ENCODE measurements at regions not wholly inside any gene's neighbourhood (a gene's known extent, or its start where the extent isn't known, plus 50 kb on each side); places are given as distances from the start of the nearest gene placed in this dataset.

DNA sequence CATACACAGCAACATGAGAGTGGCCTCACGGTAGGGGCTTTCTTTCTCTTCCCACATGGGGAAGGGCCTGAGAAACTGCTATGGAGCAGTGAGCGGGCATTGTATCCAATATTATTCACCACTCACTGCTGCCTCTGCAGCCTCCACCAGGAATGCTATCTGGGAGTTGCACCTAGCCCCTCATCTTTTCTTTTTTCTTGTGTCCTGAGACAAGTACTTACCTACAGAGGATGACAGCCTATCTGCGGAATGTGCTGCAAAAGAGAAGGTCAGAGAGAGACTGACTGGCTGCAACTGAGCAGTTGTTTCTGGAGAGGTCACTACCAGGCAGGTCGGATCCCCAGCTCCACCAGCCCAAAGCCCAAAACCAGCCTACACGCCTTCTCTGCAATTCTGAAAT lies 52.1 kb upstream of the HTATIP2 start:
- no peak for DNase-seq (ENCODE audit: low read depth)

- DNase-seq (ENCODE audit: low read depth): no peak
Observed at GRCh38 chr11:20310596-20311394, 52.7 kb upstream of the HTATIP2 start.

DNA sequence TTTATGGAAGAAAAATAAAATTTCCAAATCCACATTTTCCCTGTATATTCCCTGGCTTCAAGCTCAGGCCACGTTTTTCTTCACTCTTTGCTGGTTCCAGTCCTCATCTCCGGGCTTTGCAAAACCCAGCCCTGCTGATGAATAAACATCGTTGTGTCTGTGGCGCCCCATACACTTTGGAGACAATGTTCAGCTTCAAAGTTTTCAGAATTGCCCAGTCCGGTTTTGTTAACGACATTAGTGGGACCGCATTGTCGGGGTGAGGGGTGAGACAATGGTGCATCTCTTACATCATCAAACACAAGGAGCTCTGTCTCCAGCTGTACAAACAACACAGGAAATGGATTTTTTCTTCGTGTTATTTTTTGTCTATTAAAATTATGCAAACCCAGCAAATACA lies 53.4 kb upstream of the HTATIP2 start:
- no peak for DNase-seq (ENCODE audit: low read depth)

DNA sequence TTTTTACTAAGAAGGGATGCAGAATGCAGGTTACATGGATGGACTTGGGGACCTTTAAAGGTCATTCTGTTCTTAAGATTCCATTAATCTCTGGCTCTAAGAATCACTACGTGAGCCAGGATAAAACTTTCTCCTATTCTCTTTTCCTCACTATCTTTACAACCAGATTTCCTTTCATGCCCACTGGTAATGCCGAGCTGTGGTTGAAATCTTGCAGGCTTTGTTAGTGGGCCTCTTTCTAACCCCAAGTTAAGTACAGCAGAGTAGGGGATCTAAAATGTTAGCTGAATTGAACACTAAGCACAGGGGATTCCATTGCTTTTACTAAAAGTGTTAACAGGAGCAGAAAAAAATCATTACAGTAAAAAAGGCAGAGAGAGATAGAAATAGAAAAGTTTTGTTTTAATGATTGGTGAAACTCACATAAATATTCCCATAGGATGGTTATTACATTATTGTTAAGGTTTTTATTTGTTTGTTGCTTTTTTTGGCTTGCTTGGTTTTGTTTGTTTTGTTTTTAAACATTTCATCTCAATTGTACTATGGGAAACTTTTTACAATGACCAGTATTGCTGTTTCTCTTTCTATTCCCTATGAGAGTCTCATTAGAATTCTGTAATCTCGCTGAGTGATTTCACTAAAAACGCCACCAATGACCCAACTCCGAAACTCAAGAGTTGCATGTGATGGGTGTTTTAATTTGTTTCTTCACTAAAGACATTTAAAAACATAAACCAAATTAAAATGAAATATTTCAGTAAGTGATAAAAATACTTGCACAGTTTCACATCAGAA lies 54.1 kb upstream of the HTATIP2 start:
- no peak for DNase-seq (ENCODE audit: low read depth)

DNA sequence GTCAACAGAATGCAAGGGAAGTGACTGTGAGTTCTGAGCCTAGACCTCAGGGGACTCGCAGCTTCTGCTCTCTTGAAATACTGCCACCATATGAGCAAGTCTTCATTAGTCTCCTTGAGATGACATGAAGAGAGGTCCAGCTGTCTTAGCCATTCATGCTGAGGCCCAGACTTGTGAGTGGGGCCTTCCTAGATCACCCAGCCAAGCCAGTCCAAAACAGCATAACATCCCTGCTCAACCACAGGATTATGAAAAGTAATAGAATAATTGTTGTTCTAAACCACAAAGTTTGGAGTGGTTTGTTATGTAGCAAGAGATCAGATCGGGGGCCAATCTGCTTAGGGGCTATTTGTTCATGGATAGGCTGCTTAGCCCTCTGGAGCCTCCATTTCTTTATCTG lies 54.9 kb upstream of the HTATIP2 start:
- no peak for DNase-seq (ENCODE audit: low read depth)

GRCh38 chr11:20303391-20303965 lies 60.0 kb upstream of the HTATIP2 start:
- DNase-seq (ENCODE audit: low read depth): no peak

- DNase-seq (ENCODE audit: low read depth): no peak
Observed at GRCh38 chr11:20293992-20294391, 69.5 kb upstream of the HTATIP2 start.

DNA sequence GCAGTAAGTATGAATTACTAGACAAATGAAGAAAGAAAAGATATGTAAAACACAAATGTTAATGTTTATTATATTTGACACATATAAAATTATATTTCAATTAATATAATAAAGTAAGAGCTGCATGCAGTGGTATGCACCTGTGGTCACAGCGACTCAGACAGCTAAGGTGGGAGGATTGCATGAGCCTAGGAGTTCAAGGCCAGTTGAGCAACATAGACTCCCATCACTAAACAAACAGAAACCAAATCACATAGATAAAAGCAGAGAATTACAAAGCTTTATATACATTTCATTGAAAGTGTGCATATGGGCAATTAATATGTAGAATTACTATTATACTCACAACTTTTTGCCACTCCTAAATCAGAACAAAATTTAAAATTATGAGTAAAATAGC lies 70.0 kb upstream of the HTATIP2 start:
- no peak for DNase-seq (ENCODE audit: low read depth)

- DNase-seq (ENCODE audit: low read depth): no peak
Observed at GRCh38 chr11:20289732-20290131, 73.8 kb upstream of the HTATIP2 start.

GRCh38 chr11:20283475-20283874 lies 80.0 kb upstream of the HTATIP2 start:
- DNase-seq (ENCODE audit: low read depth): no peak

DNA sequence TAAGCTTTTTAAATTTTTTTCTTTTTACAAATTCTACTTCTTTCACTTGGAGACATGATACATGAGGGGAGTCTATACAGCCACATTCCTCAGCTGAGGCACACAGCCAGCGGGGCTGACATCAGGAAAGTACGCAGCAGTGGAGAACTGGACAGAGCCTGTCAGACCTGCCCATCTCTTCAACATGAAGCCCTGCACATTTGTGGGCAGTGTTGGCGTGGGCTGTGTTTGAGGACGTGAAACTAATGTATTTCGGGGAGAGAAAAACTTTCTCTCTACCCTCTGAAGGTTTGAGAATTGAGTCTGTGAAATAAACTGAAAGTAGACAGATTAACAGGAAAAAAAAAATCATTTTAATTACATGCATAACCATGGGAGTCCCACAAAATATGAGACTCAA lies 84.8 kb upstream of the HTATIP2 start:
- peak; percentile 18 for DNase-seq (ENCODE audit: low read depth)

GRCh38 chr11:20277014-20277413 lies 86.5 kb upstream of the HTATIP2 start:
- DNase-seq (ENCODE audit: low read depth): no peak

DNA sequence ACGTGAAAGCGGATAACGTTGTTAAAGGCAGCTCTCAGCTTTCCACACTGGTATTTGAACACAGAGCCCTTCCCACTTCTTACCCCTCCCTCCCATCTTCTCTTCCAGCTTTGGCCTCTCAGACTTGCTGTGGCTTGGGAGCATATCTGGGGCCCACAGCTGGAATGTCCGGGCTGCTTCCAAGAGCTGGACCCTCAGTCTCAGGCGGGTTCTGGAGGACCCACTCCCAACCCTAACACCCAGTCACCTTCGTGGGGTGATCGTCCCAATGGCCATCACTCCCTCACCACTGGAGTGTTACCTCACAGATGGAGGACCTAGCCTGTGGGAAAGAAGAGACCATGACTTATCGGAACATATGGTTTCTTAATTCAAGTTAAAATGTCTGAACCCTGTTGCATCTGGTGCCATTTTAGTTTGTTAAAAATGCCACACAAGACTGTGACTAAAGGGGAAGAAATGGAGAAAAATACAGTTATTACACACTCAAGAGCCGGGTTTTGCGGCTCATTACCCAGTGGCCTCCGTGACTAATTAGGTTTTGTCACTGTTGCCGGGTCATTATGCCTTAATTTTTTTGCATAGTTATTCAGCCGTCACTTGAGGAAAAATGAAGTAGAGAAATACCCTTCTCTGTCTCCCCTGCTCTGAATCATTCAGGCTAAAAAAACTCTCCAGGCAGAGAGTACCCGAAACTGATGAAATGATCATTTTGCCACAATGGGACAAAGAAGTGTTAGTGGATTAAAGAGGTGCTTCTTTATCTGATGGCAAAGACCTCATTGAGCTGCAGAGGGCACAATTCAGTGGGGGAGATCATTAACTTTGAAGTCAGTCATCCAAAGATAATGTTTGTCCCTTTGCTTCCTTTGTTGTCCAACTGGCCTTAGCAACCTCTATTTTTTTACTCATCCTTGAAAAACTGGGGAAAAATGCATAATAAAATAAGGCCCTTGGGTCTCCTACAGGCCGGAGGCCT lies 87.2 kb upstream of the HTATIP2 start:
- DNase-seq (ENCODE audit: low read depth): no peak

GRCh38 chr11:20274031-20274430 lies 89.5 kb upstream of the HTATIP2 start:
- DNase-seq (ENCODE audit: low read depth): no peak

- peak; percentile 72 for DNase-seq (ENCODE audit: low read depth)
Observed at GRCh38 chr11:20261526-20261925, 101.3 kb upstream of the DBX1 start.

DNA sequence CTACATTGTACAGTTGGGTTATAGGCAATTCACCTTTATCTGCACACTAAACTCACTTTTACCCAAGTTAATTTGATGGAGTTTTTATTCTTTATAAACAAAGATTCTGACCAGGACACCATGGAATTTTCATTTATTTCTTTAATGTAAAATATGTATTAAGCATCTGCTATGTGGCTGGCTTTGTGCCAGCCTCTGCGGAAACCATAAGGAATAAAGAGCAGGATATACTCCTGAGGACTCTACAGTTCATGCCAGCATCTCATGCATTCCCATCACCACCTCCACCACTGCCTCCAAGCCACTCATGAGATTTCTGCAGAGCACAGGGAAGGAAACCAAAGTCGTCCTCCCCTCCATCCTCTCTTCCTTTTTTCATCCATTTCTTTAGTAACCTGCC lies 100.0 kb upstream of the DBX1 start:
- DNase-seq (ENCODE audit: low read depth): no peak

- DNase-seq (ENCODE audit: low read depth): peak; percentile 15
Observed at GRCh38 chr11:20259506-20259905, 99.2 kb upstream of the DBX1 start.

- DNase-seq (ENCODE audit: low read depth): no peak
Observed at GRCh38 chr11:20258376-20258895, 98.2 kb upstream of the DBX1 start.

DNA sequence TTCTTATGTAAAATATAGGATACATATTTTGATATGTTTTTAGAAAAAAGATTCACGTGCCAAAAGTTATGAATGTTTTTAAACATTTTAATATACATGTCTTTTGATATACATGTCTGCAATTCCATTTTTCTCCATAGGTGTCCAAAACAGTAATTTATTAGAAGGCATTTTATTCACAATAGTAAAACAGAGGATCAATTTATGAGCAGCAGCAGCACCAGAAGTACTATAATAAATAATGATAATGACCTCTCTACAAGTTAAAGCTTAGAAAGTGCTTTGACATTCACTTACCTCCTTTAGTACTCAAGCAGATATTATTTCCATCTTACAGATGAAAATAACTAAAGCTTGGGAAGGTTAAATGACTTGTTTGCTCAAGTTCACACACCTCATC lies 96.7 kb upstream of the DBX1 start:
- no peak for DNase-seq (ENCODE audit: low read depth)

GRCh38 chr11:20253796-20254195 lies 93.5 kb upstream of the DBX1 start:
- DNase-seq (ENCODE audit: low read depth): no peak

- no peak for DNase-seq (ENCODE audit: low read depth)
Observed at GRCh38 chr11:20251496-20251895, 91.2 kb upstream of the DBX1 start.
